ENCODE measurements at regions not wholly inside any gene's neighbourhood (a gene's known extent, or its start where the extent isn't known, plus 50 kb on each side); places are given as distances from the start of the nearest gene placed in this dataset.

DNA sequence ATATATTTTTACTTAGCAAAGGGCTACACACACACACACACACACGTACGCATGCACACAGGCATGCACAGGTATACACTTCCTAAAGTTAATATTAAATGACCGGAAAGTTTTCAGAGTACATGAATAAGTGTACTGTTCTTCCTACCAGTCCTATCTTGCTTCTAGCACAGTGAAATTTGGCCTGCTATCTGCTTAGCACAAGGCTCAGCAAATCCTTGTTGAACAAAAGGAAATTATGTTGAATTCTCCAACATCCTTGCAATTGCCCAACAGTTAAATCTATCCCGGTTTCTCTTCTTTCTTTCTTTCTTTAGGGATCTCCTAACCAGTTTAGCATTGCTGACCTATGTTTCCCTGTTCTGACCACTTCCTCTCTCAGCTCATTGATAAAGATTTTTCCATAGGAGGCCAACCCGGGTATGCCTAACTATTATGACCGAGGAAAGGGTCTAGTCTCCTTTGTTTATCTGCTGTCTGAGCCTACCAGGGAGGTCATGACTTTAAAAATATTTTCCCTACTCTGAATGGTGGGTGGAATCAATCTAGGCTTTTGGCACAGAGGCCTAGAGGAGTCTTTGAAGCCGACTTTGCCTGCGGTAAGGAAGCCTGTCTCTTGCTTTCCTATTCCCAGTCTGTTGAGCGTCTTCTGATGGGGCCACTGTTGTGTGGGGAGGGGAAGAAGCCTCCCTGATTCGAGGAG lies 400.7 kb downstream of the HRH4 start:
- Histone ChIP-seq H3K4me1 (ENCODE audit: control insufficient read depth in 1 of 2, insufficient read depth in 1 of 2, low read depth in 1 of 2, low read length in 1 of 2) (no peaks in the 10 kb centered on the region), H3K4me3 (ENCODE audit: low read depth in 1 of 2, low read length in 1 of 2) (no peak overlapping the region), H3K27me3 (no peaks in the 10 kb centered on the region), H3K36me3 (no peaks in the 10 kb centered on the region), H3K9me3 (no peaks in the 10 kb centered on the region), H3K27ac (no peak overlapping the region)
- TF ChIP-seq, protein P1, sequence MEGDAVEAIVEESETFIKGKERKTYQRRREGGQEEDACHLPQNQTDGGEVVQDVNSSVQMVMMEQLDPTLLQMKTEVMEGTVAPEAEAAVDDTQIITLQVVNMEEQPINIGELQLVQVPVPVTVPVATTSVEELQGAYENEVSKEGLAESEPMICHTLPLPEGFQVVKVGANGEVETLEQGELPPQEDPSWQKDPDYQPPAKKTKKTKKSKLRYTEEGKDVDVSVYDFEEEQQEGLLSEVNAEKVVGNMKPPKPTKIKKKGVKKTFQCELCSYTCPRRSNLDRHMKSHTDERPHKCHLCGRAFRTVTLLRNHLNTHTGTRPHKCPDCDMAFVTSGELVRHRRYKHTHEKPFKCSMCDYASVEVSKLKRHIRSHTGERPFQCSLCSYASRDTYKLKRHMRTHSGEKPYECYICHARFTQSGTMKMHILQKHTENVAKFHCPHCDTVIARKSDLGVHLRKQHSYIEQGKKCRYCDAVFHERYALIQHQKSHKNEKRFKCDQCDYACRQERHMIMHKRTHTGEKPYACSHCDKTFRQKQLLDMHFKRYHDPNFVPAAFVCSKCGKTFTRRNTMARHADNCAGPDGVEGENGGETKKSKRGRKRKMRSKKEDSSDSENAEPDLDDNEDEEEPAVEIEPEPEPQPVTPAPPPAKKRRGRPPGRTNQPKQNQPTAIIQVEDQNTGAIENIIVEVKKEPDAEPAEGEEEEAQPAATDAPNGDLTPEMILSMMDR (IDR thresholded peaks at IDR 0.05) = no peak

DNA sequence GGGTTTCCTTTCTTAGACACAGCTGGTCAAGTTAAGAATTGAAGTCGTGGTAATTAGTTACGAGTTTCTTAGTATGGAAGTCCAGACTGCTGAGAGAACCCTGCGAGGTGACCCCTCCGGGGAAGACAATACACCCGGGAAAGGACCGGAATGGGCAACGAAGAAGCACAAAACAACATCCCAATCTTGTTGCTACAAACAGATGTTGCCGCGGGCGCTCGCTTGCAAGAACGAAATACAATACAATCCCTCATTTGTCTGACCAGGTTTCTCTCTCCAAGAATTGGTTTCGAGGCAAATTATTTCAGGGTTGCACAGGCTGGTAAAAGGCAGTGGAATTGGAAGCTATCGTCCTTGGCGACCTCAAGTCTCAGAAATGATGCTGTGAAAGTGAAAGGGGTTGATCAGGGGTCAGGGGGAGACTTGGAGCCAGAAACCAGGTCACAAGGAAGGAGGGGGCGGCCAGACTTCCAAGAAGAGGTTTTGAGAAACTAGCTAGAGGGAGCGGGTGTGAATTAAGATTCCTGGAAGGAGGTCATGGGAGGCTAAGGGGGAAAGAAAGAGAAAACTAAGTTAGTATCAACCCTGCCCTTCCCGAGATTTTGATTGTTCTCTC lies 401.9 kb downstream of the HRH4 start:
- Histone ChIP-seq H3K9me3 (no peaks in the 10 kb centered on the region), H3K36me3 (no peaks in the 10 kb centered on the region), H3K4me1 (ENCODE audit: control insufficient read depth in 1 of 2, insufficient read depth in 1 of 2, low read depth in 1 of 2, low read length in 1 of 2) (no peaks in the 10 kb centered on the region), H3K4me3 (ENCODE audit: low read depth in 1 of 2, low read length in 1 of 2) (no peak overlapping the region), H3K27ac (no peak overlapping the region), H3K27me3 (no peaks in the 10 kb centered on the region)
- TF ChIP-seq, protein P1 (IDR thresholded peaks at IDR 0.05) = no peak

- no peak overlapping the region for H3K27ac ChIP-seq
- H3K9me3 ChIP-seq = no peaks in the 10 kb centered on the region
- H3K4me3 ChIP-seq (ENCODE audit: low read depth in 1 of 2, low read length in 1 of 2) = no peak overlapping the region
- H3K4me1 ChIP-seq (ENCODE audit: control insufficient read depth in 1 of 2, insufficient read depth in 1 of 2, low read depth in 1 of 2, low read length in 1 of 2) = no peaks in the 10 kb centered on the region
- H3K27me3 ChIP-seq = no peaks in the 10 kb centered on the region
- TF ChIP-seq, protein P1 (IDR thresholded peaks at IDR 0.05) = no peak
- H3K36me3 ChIP-seq = no peaks in the 10 kb centered on the region
Observed at GRCh38 chr18:24868311-24868710, 407.9 kb downstream of the HRH4 start.

DNA sequence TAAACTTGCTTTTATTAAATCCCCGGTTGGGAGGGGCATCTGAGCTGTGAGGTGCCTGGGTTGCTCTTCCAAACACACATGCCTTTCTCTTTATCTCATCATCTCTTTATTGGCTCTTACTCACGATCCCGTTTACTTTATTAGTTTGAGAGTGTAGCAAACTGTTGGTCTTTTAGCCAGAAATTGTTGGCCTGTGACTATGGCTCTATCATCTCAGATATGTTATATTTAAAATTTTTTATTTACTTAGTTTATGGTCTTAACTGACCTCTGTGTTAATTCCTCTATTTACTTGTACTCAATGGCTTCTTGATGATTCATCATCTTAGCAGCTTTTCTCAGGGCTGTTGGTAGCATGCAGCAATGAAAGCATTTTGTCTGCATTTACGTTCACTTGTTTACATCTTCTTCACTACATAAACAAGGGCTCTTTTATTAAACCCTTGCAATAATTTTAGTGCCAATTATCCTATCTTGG lies 408.4 kb downstream of the HRH4 start:
- no peaks in the 10 kb centered on the region for H3K36me3 ChIP-seq
- no peaks in the 10 kb centered on the region for H3K4me1 ChIP-seq (ENCODE audit: control insufficient read depth in 1 of 2, insufficient read depth in 1 of 2, low read depth in 1 of 2, low read length in 1 of 2)
- no peaks in the 10 kb centered on the region for H3K27me3 ChIP-seq
- no peak overlapping the region for H3K4me3 ChIP-seq (ENCODE audit: low read depth in 1 of 2, low read length in 1 of 2)
- TF ChIP-seq, protein P1 (IDR thresholded peaks at IDR 0.05) = no peak
- no peak overlapping the region for H3K27ac ChIP-seq
- no peaks in the 10 kb centered on the region for H3K9me3 ChIP-seq

DNA sequence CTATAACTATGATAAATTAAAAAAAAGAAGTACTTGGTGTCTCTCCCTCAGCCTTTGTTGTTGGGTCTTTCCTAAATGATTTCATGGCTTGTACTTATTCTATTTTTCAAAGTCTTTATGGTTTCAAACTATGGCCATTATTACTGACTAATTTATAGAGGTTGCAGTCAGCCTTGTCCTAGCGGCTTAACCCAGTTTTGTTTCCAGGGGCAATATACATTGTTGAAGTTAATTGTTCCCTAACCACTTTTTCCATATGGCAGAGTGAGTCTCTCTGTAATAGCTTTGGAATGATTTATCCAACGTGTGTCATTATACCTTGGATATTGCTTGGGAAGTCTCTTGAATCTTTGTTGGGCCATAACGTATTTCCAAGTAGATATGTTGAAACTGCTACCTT lies 408.8 kb downstream of the HRH4 start:
- TF ChIP-seq, protein P1 (IDR thresholded peaks at IDR 0.05) = no peak
- H3K9me3 ChIP-seq = no peaks in the 10 kb centered on the region
- H3K36me3 ChIP-seq = no peaks in the 10 kb centered on the region
- H3K4me1 ChIP-seq (ENCODE audit: control insufficient read depth in 1 of 2, insufficient read depth in 1 of 2, low read depth in 1 of 2, low read length in 1 of 2) = no peaks in the 10 kb centered on the region
- no peak overlapping the region for H3K27ac ChIP-seq
- H3K27me3 ChIP-seq = no peaks in the 10 kb centered on the region
- no peak overlapping the region for H3K4me3 ChIP-seq (ENCODE audit: low read depth in 1 of 2, low read length in 1 of 2)

Measured in neutrophil (primary cell).